ENCODE measurements at regions not wholly inside any gene's neighbourhood (a gene's known extent, or its start where the extent isn't known, plus 50 kb on each side); places are given as distances from the start of the nearest gene placed in this dataset.

GRCh38 chr2:106965611-106966010 lies 79.6 kb upstream of the ST6GAL2 start:
- no peak for ATAC-seq (ENCODE audit: low read depth in 2 of 2)
- Mint-ChIP-seq H3K36me3 (no peaks in the 10 kb centered on the region), H3K27me3 (no peaks in the 10 kb centered on the region), H3K4me1 (no peaks in the 10 kb centered on the region), H3K4me3 (no peak overlapping the region), H3K27ac (no peak overlapping the region), H3K9me3 (peaks cover 0 to 16% (median 7%) of the 10 kb centered on the region in 7 donors)
- no peak for DNase-seq

- no peaks in the 10 kb centered on the region for H3K4me1 Mint-ChIP-seq
- H3K36me3 Mint-ChIP-seq: no peaks in the 10 kb centered on the region
- H3K4me3 Mint-ChIP-seq: no peak overlapping the region
- ATAC-seq (ENCODE audit: low read depth in 2 of 2) (no peak), DNase-seq (no peak)
- no peak overlapping the region for H3K27ac Mint-ChIP-seq
- no peaks in the 10 kb centered on the region for H3K27me3 Mint-ChIP-seq
- H3K9me3 Mint-ChIP-seq: peaks cover 0 to 9% (median 6%) of the 10 kb centered on the region in 7 donors
Measured at GRCh38 chr2:106969777-106970176, 83.8 kb upstream of the ST6GAL2 start.

GRCh38 chr2:106970471-106971261 lies 84.7 kb upstream of the ST6GAL2 start:
- Mint-ChIP-seq H3K27me3 (no peaks in the 10 kb centered on the region), H3K9me3 (peaks cover 0 to 9% (median 6%) of the 10 kb centered on the region in 7 donors), H3K27ac (no peak overlapping the region), H3K4me3 (no peak overlapping the region), H3K4me1 (no peaks in the 10 kb centered on the region), H3K36me3 (no peaks in the 10 kb centered on the region)
- DNase-seq (no peak), ATAC-seq (ENCODE audit: low read depth in 2 of 2) (no peak)

GRCh38 chr2:106972782-106973181 lies 86.8 kb upstream of the ST6GAL2 start:
- Mint-ChIP-seq H3K27ac (no peak overlapping the region), H3K27me3 (no peaks in the 10 kb centered on the region), H3K36me3 (no peaks in the 10 kb centered on the region), H3K4me3 (no peak overlapping the region), H3K4me1 (no peaks in the 10 kb centered on the region), H3K9me3 (peaks cover 0 to 5% (median 2%) of the 10 kb centered on the region in 7 donors)
- DNase-seq: no peak
- no peak for ATAC-seq (ENCODE audit: low read depth in 2 of 2)

GRCh38 chr2:106974891-106975290 lies 88.9 kb upstream of the ST6GAL2 start:
- Mint-ChIP-seq H3K4me3 (no peak overlapping the region), H3K36me3 (no peaks in the 10 kb centered on the region), H3K27ac (no peak overlapping the region), H3K27me3 (no peaks in the 10 kb centered on the region), H3K4me1 (no peaks in the 10 kb centered on the region), H3K9me3 (peaks cover 0 to 4% (median 0%) of the 10 kb centered on the region in 7 donors)
- no peak for DNase-seq
- ATAC-seq (ENCODE audit: low read depth in 2 of 2): no peak

GRCh38 chr2:106975641-106976040 lies 89.7 kb upstream of the ST6GAL2 start:
- DNase-seq (no peak), ATAC-seq (ENCODE audit: low read depth in 2 of 2) (no peak)
- H3K36me3 Mint-ChIP-seq: no peaks in the 10 kb centered on the region
- H3K4me1 Mint-ChIP-seq: no peaks in the 10 kb centered on the region
- no peaks in the 10 kb centered on the region for H3K27me3 Mint-ChIP-seq
- no peak overlapping the region for H3K27ac Mint-ChIP-seq
- peaks cover 0 to 2% (median 0%) of the 10 kb centered on the region in 7 donors for H3K9me3 Mint-ChIP-seq
- H3K4me3 Mint-ChIP-seq: no peak overlapping the region

GRCh38 chr2:106976548-106976947 lies 90.6 kb upstream of the ST6GAL2 start:
- Mint-ChIP-seq H3K4me1 (no peaks in the 10 kb centered on the region), H3K36me3 (no peaks in the 10 kb centered on the region), H3K27me3 (no peaks in the 10 kb centered on the region), H3K4me3 (no peak overlapping the region), H3K9me3 (peaks cover 0 to 2% (median 0%) of the 10 kb centered on the region in 7 donors), H3K27ac (no peak overlapping the region)
- ATAC-seq (ENCODE audit: low read depth in 2 of 2) (no peak), DNase-seq (no peak)

- Mint-ChIP-seq H3K27ac (no peak overlapping the region), H3K27me3 (no peaks in the 10 kb centered on the region), H3K36me3 (no peaks in the 10 kb centered on the region), H3K4me1 (no peaks in the 10 kb centered on the region), H3K4me3 (no peak overlapping the region), H3K9me3 (peaks cover 0 to 3% (median 0%) of the 10 kb centered on the region in 7 donors)
- no peak for ATAC-seq (ENCODE audit: low read depth in 2 of 2)
- no peak for DNase-seq
Measured at GRCh38 chr2:106977717-106978116, 91.8 kb upstream of the ST6GAL2 start.

GRCh38 chr2:106978647-106979046 lies 92.7 kb upstream of the ST6GAL2 start:
- H3K27ac Mint-ChIP-seq: no peak overlapping the region
- H3K9me3 Mint-ChIP-seq: peaks cover 0 to 4% (median 0%) of the 10 kb centered on the region in 7 donors
- H3K4me3 Mint-ChIP-seq: no peak overlapping the region
- no peaks in the 10 kb centered on the region for H3K27me3 Mint-ChIP-seq
- ATAC-seq (ENCODE audit: low read depth in 2 of 2) (no peak), DNase-seq (no peak)
- H3K36me3 Mint-ChIP-seq: no peaks in the 10 kb centered on the region
- no peaks in the 10 kb centered on the region for H3K4me1 Mint-ChIP-seq

GRCh38 chr2:106981491-106981890 lies 95.5 kb upstream of the ST6GAL2 start:
- DNase-seq (no peak), ATAC-seq (ENCODE audit: low read depth in 2 of 2) (no peak)
- no peak overlapping the region for H3K4me3 Mint-ChIP-seq
- H3K9me3 Mint-ChIP-seq: peaks cover 0 to 6% (median 2%) of the 10 kb centered on the region in 7 donors
- H3K4me1 Mint-ChIP-seq: no peaks in the 10 kb centered on the region
- no peaks in the 10 kb centered on the region for H3K36me3 Mint-ChIP-seq
- H3K27me3 Mint-ChIP-seq: no peaks in the 10 kb centered on the region
- no peak overlapping the region for H3K27ac Mint-ChIP-seq

- peaks cover 0 to 6% (median 2%) of the 10 kb centered on the region in 7 donors for H3K9me3 Mint-ChIP-seq
- H3K27me3 Mint-ChIP-seq: no peaks in the 10 kb centered on the region
- no peak overlapping the region for H3K4me3 Mint-ChIP-seq
- H3K36me3 Mint-ChIP-seq: no peaks in the 10 kb centered on the region
- no peak overlapping the region for H3K27ac Mint-ChIP-seq
- DNase-seq (no peak), ATAC-seq (ENCODE audit: low read depth in 2 of 2) (no peak)
- H3K4me1 Mint-ChIP-seq: no peaks in the 10 kb centered on the region
Measured at GRCh38 chr2:106982350-106982749, 96.4 kb upstream of the ST6GAL2 start.

GRCh38 chr2:106983305-106983704 lies 97.3 kb upstream of the ST6GAL2 start:
- H3K36me3 Mint-ChIP-seq: no peaks in the 10 kb centered on the region
- no peak overlapping the region for H3K4me3 Mint-ChIP-seq
- ATAC-seq (ENCODE audit: low read depth in 2 of 2): no peak
- peaks cover 0 to 6% (median 2%) of the 10 kb centered on the region in 7 donors for H3K9me3 Mint-ChIP-seq
- no peak overlapping the region for H3K27ac Mint-ChIP-seq
- H3K27me3 Mint-ChIP-seq: no peaks in the 10 kb centered on the region
- no peaks in the 10 kb centered on the region for H3K4me1 Mint-ChIP-seq
- no peak for DNase-seq

GRCh38 chr2:106988361-106988760 lies 102.4 kb upstream of the ST6GAL2 start:
- H3K4me3 Mint-ChIP-seq: no peak overlapping the region
- no peaks in the 10 kb centered on the region for H3K4me1 Mint-ChIP-seq
- no peaks in the 10 kb centered on the region for H3K27me3 Mint-ChIP-seq
- peaks cover 0 to 7% (median 0%) of the 10 kb centered on the region in 7 donors for H3K9me3 Mint-ChIP-seq
- DNase-seq (no peak), ATAC-seq (ENCODE audit: low read depth in 2 of 2) (no peak)
- no peak overlapping the region for H3K27ac Mint-ChIP-seq
- H3K36me3 Mint-ChIP-seq: no peaks in the 10 kb centered on the region

- ATAC-seq (ENCODE audit: low read depth in 2 of 2) (no peak), DNase-seq (no peak)
- Mint-ChIP-seq H3K4me3 (no peak overlapping the region), H3K9me3 (peaks cover 0 to 4% (median 0%) of the 10 kb centered on the region in 7 donors), H3K36me3 (no peaks in the 10 kb centered on the region), H3K4me1 (no peaks in the 10 kb centered on the region), H3K27ac (no peak overlapping the region), H3K27me3 (no peaks in the 10 kb centered on the region)
Measured at GRCh38 chr2:106990297-106990696, 104.3 kb upstream of the ST6GAL2 start.
